NT2/D1 (cell line): ENCODE measurements at regions not wholly inside any gene's neighbourhood (a gene's known extent, or its start where the extent isn't known, plus 50 kb on each side); places are given as distances from the start of the nearest gene placed in this dataset.

ENCODE experiments used
- DNase-seq: peaks from one replicate; pipeline ENCODE4 v3.0.0-alpha.2; 2011; ENCODE audit warnings: low read depth, low spot score
- H3K27me3 ChIP-seq: 2 replicates; pipeline ENCODE4 v1.6.0; 2011; ENCODE audit warnings: mild to moderate bottlenecking; ENCODE audit not compliant: insufficient read length, insufficient read depth
- H3K36me3 ChIP-seq: 2 replicates; pipeline ENCODE4 v1.6.1; 2011; ENCODE audit warnings: mild to moderate bottlenecking, low read length, mixed read lengths; ENCODE audit not compliant: insufficient read depth, insufficient read length
- H3K4me1 ChIP-seq: 2 replicates; pipeline ENCODE4 v1.5.1; 2011; ENCODE audit not compliant: insufficient read depth, insufficient read length
- H3K4me3 ChIP-seq: 2 replicates; pipeline ENCODE4 v1.5.1; 2011; ENCODE audit warnings: low read depth; ENCODE audit not compliant: insufficient read length
- H3K9ac ChIP-seq: 2 replicates; pipeline ENCODE4 v1.6.0; 2011; ENCODE audit warnings: low read depth; ENCODE audit not compliant: insufficient read length
- H3K9me3 ChIP-seq: 2 replicates; pipeline ENCODE4 v1.5.1; 2011; ENCODE audit warnings: mild to moderate bottlenecking, low read length; ENCODE audit not compliant: insufficient read depth
- SUZ12 ChIP-seq: IDR thresholded peaks from 2 replicates; pipeline ENCODE4 v1.6.1; 2011; ENCODE audit not compliant: insufficient read length, insufficient read depth; ENCODE audit errors: extremely low read depth
- YY1 ChIP-seq: IDR thresholded peaks from 2 replicates; pipeline ENCODE4 v1.6.1; 2011; ENCODE audit not compliant: insufficient read length, insufficient read depth
- ZNF274 ChIP-seq: IDR thresholded peaks from 2 replicates; pipeline ENCODE4 v1.6.1; 2011; ENCODE audit warnings: mild to moderate bottlenecking, low read depth, low read length

DNA sequence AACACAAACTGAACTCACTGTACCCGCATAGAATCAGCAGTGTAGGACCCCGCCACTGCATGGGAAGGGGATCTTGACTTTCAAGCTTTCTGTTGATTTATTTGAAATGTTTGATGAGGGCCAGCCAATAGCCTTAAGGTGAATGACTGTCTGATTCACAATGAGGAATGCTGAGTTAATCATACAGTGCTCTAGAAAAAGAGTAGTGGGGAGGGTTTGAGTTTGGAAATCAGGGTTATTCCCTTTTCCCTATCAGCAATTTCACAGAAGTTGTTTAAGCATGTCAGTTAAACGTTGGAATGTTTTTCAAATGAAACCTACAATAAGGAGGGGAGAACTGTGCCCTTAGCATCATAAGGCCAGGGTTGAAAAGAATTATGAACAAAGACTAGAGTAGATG lies 937.5 kb downstream of the GRID1 start:
- H3K4me1 ChIP-seq: no peaks in the 10 kb centered on the region
- H3K4me3 ChIP-seq: no peak overlapping the region
- H3K9me3 ChIP-seq: no peaks in the 10 kb centered on the region
- TF ChIP-seq SUZ12 (no peak), ZNF274 (no peak), YY1 (no peak)
- no peak overlapping the region for H3K9ac ChIP-seq
- no peak for DNase-seq
- no peaks in the 10 kb centered on the region for H3K36me3 ChIP-seq
- H3K27me3 ChIP-seq: no peaks in the 10 kb centered on the region

GRCh38 chr10:85430991-85431390 lies 935.6 kb downstream of the GRID1 start:
- DNase-seq: no peak
- Histone ChIP-seq H3K4me3 (no peak overlapping the region), H3K36me3 (no peaks in the 10 kb centered on the region), H3K9me3 (no peaks in the 10 kb centered on the region), H3K27me3 (no peaks in the 10 kb centered on the region), H3K4me1 (no peaks in the 10 kb centered on the region), H3K9ac (no peak overlapping the region)
- TF ChIP-seq YY1: no peak
- no peak for TF ChIP-seq SUZ12
- TF ChIP-seq ZNF274: no peak

DNA sequence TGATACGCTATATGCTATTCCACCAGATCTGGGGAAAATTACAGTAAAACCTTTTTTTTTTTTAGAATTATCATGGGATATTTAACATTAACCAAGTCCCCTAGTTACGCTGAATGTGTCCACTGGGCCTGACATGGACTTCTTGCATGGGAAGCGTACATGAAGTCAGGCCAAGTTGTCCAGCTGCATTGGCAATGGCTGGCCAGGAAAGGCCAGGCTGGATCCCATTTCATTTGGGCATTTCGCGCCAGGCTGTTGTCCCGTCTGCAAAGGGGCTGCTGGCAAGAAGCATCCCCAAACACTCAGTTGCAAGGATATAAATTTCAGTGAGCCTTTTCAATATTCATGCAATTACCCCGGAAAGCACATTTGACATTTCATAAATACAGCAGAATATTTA lies 933.3 kb downstream of the GRID1 start:
- no peak for DNase-seq
- Histone ChIP-seq H3K27me3 (no peaks in the 10 kb centered on the region), H3K36me3 (no peaks in the 10 kb centered on the region), H3K9ac (no peak overlapping the region), H3K4me1 (no peaks in the 10 kb centered on the region), H3K4me3 (no peak overlapping the region), H3K9me3 (no peaks in the 10 kb centered on the region)
- TF ChIP-seq YY1: no peak
- TF ChIP-seq ZNF274: no peak

GRCh38 chr10:85444868-85445267 lies 921.7 kb downstream of the GRID1 start:
- Histone ChIP-seq H3K27me3 (no peaks in the 10 kb centered on the region), H3K4me3 (no peak overlapping the region), H3K9me3 (no peaks in the 10 kb centered on the region), H3K4me1 (no peaks in the 10 kb centered on the region), H3K36me3 (no peaks in the 10 kb centered on the region), H3K9ac (no peak overlapping the region)
- no peak for TF ChIP-seq YY1
- TF ChIP-seq SUZ12: no peak
- TF ChIP-seq ZNF274: no peak
- DNase-seq: no peak

DNA sequence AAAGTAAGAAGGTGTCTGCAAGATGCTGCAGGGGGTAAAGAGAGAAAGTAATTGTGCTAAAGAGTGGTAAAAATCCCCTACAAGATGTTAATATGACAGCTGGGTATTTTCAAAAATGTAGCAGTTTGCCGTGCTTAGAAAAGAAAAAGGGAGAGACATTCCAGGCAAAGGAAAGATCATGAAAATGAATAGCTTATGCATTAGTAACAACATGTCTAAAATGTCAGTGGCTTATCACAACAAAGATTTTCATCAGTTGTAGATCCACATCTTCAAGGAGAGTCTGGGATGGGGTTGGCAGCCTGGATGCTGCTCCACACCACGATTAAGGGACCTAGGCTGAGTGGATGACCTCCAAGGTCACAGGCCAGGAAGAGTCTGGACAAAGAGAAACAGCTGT lies 920.9 kb downstream of the GRID1 start:
- DNase-seq: no peak
- H3K4me1 ChIP-seq: no peaks in the 10 kb centered on the region
- no peaks in the 10 kb centered on the region for H3K27me3 ChIP-seq
- H3K9me3 ChIP-seq: no peaks in the 10 kb centered on the region
- no peaks in the 10 kb centered on the region for H3K36me3 ChIP-seq
- no peak overlapping the region for H3K4me3 ChIP-seq
- no peak overlapping the region for H3K9ac ChIP-seq
- no peak for TF ChIP-seq YY1
- no peak for TF ChIP-seq ZNF274
- no peak for TF ChIP-seq SUZ12

GRCh38 chr10:85446827-85447226 lies 919.8 kb downstream of the GRID1 start:
- Histone ChIP-seq H3K27me3 (no peaks in the 10 kb centered on the region), H3K4me1 (no peaks in the 10 kb centered on the region), H3K9ac (no peak overlapping the region), H3K9me3 (no peaks in the 10 kb centered on the region), H3K4me3 (no peak overlapping the region), H3K36me3 (no peaks in the 10 kb centered on the region)
- DNase-seq: no peak
- TF ChIP-seq YY1 (no peak), SUZ12 (no peak), ZNF274 (no peak)

- Histone ChIP-seq H3K4me1 (no peaks in the 10 kb centered on the region), H3K36me3 (no peaks in the 10 kb centered on the region), H3K9me3 (no peaks in the 10 kb centered on the region), H3K4me3 (no peak overlapping the region), H3K27me3 (no peaks in the 10 kb centered on the region), H3K9ac (no peak overlapping the region)
- no peak for DNase-seq
- TF ChIP-seq SUZ12: no peak
- no peak for TF ChIP-seq YY1
- TF ChIP-seq ZNF274: no peak
Measured at GRCh38 chr10:85447690-85448089, 918.9 kb downstream of the GRID1 start.

- H3K4me3 ChIP-seq: no peak overlapping the region
Measured at GRCh38 chr10:85448716-85449115, 917.9 kb downstream of the GRID1 start.

More at GRCh38 chr10:85448716-85449115, 917.9 kb downstream of the GRID1 start:
- H3K36me3 ChIP-seq: no peaks in the 10 kb centered on the region
- DNase-seq: no peak
- no peaks in the 10 kb centered on the region for H3K9me3 ChIP-seq
- no peak overlapping the region for H3K9ac ChIP-seq
- H3K27me3 ChIP-seq: no peaks in the 10 kb centered on the region
- TF ChIP-seq YY1: no peak
- no peak for TF ChIP-seq SUZ12
- TF ChIP-seq ZNF274: no peak
- H3K4me1 ChIP-seq: no peaks in the 10 kb centered on the region
